Suprapubic skin (tissue), 3 donors: ENCODE measurements at regions not wholly inside any gene's neighbourhood (a gene's known extent, or its start where the extent isn't known, plus 50 kb on each side); places are given as distances from the start of the nearest gene placed in this dataset.

Source experiments
- POLR2A ChIP-seq, 2 donors: fragments of 450-650 bp; IDR thresholded peaks; one replicate each; pipeline ENCODE4 v1.6.1; 2017; ENCODE audit warnings: antibody characterized with exemption in 2 of 2, mild to moderate bottlenecking in 2 of 2, moderate library complexity in 2 of 2
- TF ChIP-seq, protein P1 (sequence below), 2 donors: fragments of 200-600 bp in 1 of 2; fragments of 450-650 bp in 1 of 2; sonication (generic) in 1 of 2; IDR thresholded peaks; one replicate each; pipeline ENCODE4 v1.5.1; 2016 to 2019; ENCODE audit warnings: antibody characterized with exemption in 2 of 2, mild to moderate bottlenecking in 1 of 2, moderate library complexity in 1 of 2

DNA sequence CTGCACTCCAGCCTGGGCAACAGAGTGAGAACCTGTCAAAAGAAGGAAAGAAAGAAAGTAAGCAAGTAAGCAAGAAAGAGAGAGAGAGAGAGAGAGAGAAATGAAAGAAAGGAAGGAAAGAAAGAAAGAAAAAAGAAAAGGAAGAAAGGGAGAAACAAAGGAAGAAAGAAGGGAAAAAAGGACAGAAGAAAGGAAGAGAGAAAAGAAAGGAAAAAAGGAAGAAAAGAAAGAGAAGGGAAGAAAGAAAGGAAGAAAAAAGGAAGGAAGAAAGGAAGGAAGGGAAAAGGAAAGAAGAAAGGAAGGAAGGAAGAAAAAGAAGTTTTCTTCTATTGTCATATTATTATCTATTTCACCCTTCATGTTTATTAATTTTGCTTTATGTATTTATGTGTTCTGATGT lies 251.1 kb upstream of the CD180 start:
- no peak for TF ChIP-seq POLR2A (IDR thresholded peaks at IDR 0.05)
- TF ChIP-seq, protein P1, sequence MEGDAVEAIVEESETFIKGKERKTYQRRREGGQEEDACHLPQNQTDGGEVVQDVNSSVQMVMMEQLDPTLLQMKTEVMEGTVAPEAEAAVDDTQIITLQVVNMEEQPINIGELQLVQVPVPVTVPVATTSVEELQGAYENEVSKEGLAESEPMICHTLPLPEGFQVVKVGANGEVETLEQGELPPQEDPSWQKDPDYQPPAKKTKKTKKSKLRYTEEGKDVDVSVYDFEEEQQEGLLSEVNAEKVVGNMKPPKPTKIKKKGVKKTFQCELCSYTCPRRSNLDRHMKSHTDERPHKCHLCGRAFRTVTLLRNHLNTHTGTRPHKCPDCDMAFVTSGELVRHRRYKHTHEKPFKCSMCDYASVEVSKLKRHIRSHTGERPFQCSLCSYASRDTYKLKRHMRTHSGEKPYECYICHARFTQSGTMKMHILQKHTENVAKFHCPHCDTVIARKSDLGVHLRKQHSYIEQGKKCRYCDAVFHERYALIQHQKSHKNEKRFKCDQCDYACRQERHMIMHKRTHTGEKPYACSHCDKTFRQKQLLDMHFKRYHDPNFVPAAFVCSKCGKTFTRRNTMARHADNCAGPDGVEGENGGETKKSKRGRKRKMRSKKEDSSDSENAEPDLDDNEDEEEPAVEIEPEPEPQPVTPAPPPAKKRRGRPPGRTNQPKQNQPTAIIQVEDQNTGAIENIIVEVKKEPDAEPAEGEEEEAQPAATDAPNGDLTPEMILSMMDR (IDR thresholded peaks at IDR 0.05): no peak
